DOHH2 (cell line): ENCODE measurements at regions not wholly inside any gene's neighbourhood (a gene's known extent, or its start where the extent isn't known, plus 50 kb on each side); places are given as distances from the start of the nearest gene placed in this dataset.

ENCODE experiments used
- H3F3A ChIP-seq: fragments of 200-600 bp; sonication (generic), shearing (Covaris generic); 2 replicates; pipeline ENCODE4 v1.6.0; 2016; ENCODE audit warnings: antibody characterized with exemption, mild to moderate bottlenecking; ENCODE audit not compliant: control insufficient read depth, insufficient read depth
- H3K27ac ChIP-seq: fragments of 200-600 bp; sonication (generic); 2 replicates; pipeline ENCODE4 v1.5.1; 2014; ENCODE audit warnings: low read depth, mild to moderate bottlenecking, low read length, moderate library complexity
- H3K27me3 ChIP-seq: fragments of 200-600 bp; sonication (generic); 2 replicates; pipeline ENCODE4 v1.6.1; 2014; ENCODE audit warnings: mild to moderate bottlenecking, low read length, mixed read lengths; ENCODE audit not compliant: control insufficient read depth
- H3K36me3 ChIP-seq: fragments of 200-600 bp; sonication (generic); 2 replicates; pipeline ENCODE4 v1.6.1; 2014; ENCODE audit warnings: mild to moderate bottlenecking, low read length, moderate library complexity, mixed read lengths; ENCODE audit not compliant: control insufficient read depth
- H3K4me1 ChIP-seq: fragments of 200-600 bp; sonication (generic); 2 replicates; pipeline ENCODE4 v1.6.1; 2014; ENCODE audit warnings: mild to moderate bottlenecking, low read length, mixed read lengths; ENCODE audit not compliant: control insufficient read depth
- H3K4me2 ChIP-seq: fragments of 200-600 bp; sonication (generic); 2 replicates; pipeline ENCODE4 v1.6.0; 2014; ENCODE audit warnings: mild to moderate bottlenecking, low read length, moderate library complexity
- H3K4me3 ChIP-seq: fragments of 200-600 bp; sonication (generic); 2 replicates; pipeline ENCODE4 v1.5.1; 2014; ENCODE audit warnings: mild to moderate bottlenecking, low read length, mixed read lengths
- H3K79me2 ChIP-seq: fragments of 200-600 bp; sonication (generic); 2 replicates; pipeline ENCODE4 v1.6.1; 2014; ENCODE audit warnings: mild to moderate bottlenecking, low read length, mixed read lengths; ENCODE audit not compliant: control insufficient read depth
- H3K9me2 ChIP-seq: fragments of 200-600 bp; sonication (generic); replicated peaks from 2 replicates; pipeline ENCODE4 v1.6.1; 2014; ENCODE audit warnings: mild to moderate bottlenecking, low read length, mixed read lengths; ENCODE audit not compliant: control insufficient read depth
- H3K9me3 ChIP-seq: fragments of 200-600 bp; sonication (generic); 2 replicates; pipeline ENCODE4 v1.6.1; 2014; ENCODE audit warnings: antibody characterized with exemption, low read length, mixed read lengths; ENCODE audit not compliant: control insufficient read depth, insufficient read depth
- H4K20me1 ChIP-seq: fragments of 200-600 bp; sonication (generic); 2 replicates; pipeline ENCODE4 v1.6.0; 2014; ENCODE audit warnings: low read depth, mild to moderate bottlenecking, antibody characterized with exemption, low read length, moderate library complexity; ENCODE audit not compliant: control insufficient read depth, insufficient read depth
- CTCF ChIP-seq: fragments of 200-600 bp; sonication (generic); IDR thresholded peaks from one replicate; pipeline ENCODE4 v1.5.1; 2014; ENCODE audit warnings: antibody characterized with exemption, mild to moderate bottlenecking, low read depth, low read length; ENCODE audit not compliant: poor library complexity, severe bottlenecking
- EZH2phosphoT487 ChIP-seq: fragments of 200-600 bp; sonication (generic); IDR thresholded peaks from 2 replicates; pipeline ENCODE4 v1.6.1; 2017; ENCODE audit warnings: borderline replicate concordance, mild to moderate bottlenecking, antibody characterized with exemption, low read length, moderate library complexity, mixed read lengths

- Histone ChIP-seq H3K79me2 (no peaks in the 10 kb centered on the region), H3K36me3 (no peaks in the 10 kb centered on the region), H4K20me1 (no peaks in the 10 kb centered on the region), H3K27me3 (no peaks in the 10 kb centered on the region), H3K9me3 (no peaks in the 10 kb centered on the region), H3K4me2 (no peak overlapping the region), H3K27ac (no peak overlapping the region), H3F3A (no peaks in the 10 kb centered on the region), H3K4me1 (no peaks in the 10 kb centered on the region), H3K4me3 (no peak overlapping the region), H3K9me2 (no peaks in the 10 kb centered on the region)
- TF ChIP-seq EZH2phosphoT487 (no peak), CTCF (no peak)
These were observed 52.9 kb upstream of the GLS start for GRCh38 chr2:190827720-190828119.

GRCh38 chr2:190829642-190830041 is 51.0 kb upstream of the GLS start:
- no peaks in the 10 kb centered on the region for H3K36me3 ChIP-seq
- TF ChIP-seq CTCF (no peak), EZH2phosphoT487 (no peak)
- H3K4me1 ChIP-seq: no peaks in the 10 kb centered on the region
- no peaks in the 10 kb centered on the region for H3F3A ChIP-seq
- H3K4me3 ChIP-seq: no peak overlapping the region
- no peaks in the 10 kb centered on the region for H3K27me3 ChIP-seq
- no peak overlapping the region for H3K27ac ChIP-seq
- H3K4me2 ChIP-seq: no peak overlapping the region
- H4K20me1 ChIP-seq: no peaks in the 10 kb centered on the region
- no peaks in the 10 kb centered on the region for H3K79me2 ChIP-seq
- no peaks in the 10 kb centered on the region for H3K9me3 ChIP-seq
- no peaks in the 10 kb centered on the region for H3K9me2 ChIP-seq
